ENCODE measurements at regions not wholly inside any gene's neighbourhood (a gene's known extent, or its start where the extent isn't known, plus 50 kb on each side); places are given as distances from the start of the nearest gene placed in this dataset.
"Not testable (repeated sequence)": the region's sequence is repeated elsewhere in the genome, so short reads cannot be mapped to it uniquely, and the experiment has no call there.

- Mint-ChIP-seq H3K4me1 (peaks cover 6% of the 10 kb centered on the region), H3K9me3 (peaks cover 3% of the 10 kb centered on the region), H3K4me3 (no peak overlapping the region), H3K27me3 (ENCODE audit: low read depth) (peaks cover 6% of the 10 kb centered on the region), H3K36me3 (ENCODE audit: low read depth) (no peaks in the 10 kb centered on the region), H3K27ac (no peak overlapping the region)
- no peak for TF ChIP-seq CTCF (IDR thresholded peaks at IDR 0.05; ENCODE audit: unreplicated experiment in 3 of 3)
Observed at GRCh38 chr11:123330071-123330470, 100.0 kb upstream of the GRAMD1B start.

- Mint-ChIP-seq H3K4me1 (peaks cover 6% of the 10 kb centered on the region), H3K4me3 (no peak overlapping the region), H3K36me3 (ENCODE audit: low read depth) (no peaks in the 10 kb centered on the region), H3K9me3 (no peaks in the 10 kb centered on the region), H3K27me3 (ENCODE audit: low read depth) (no peaks in the 10 kb centered on the region), H3K27ac (no peak overlapping the region)
- no peak for TF ChIP-seq CTCF (IDR thresholded peaks at IDR 0.05; ENCODE audit: unreplicated experiment in 3 of 3)
Observed at GRCh38 chr11:123328281-123328867, 101.7 kb upstream of the GRAMD1B start.

GRCh38 chr11:123325533-123325932 is 104.5 kb upstream of the GRAMD1B start:
- H3K9me3 Mint-ChIP-seq = no peaks in the 10 kb centered on the region
- H3K36me3 Mint-ChIP-seq (ENCODE audit: low read depth) = no peaks in the 10 kb centered on the region
- no peak overlapping the region for H3K4me3 Mint-ChIP-seq
- H3K27ac Mint-ChIP-seq = no peak overlapping the region
- H3K4me1 Mint-ChIP-seq = peaks cover under 1% of the 10 kb centered on the region
- no peak for TF ChIP-seq CTCF (IDR thresholded peaks at IDR 0.05; ENCODE audit: unreplicated experiment in 3 of 3)
- H3K27me3 Mint-ChIP-seq (ENCODE audit: low read depth) = no peaks in the 10 kb centered on the region

- Mint-ChIP-seq H3K4me1 (no peaks in the 10 kb centered on the region), H3K27ac (no peak overlapping the region), H3K4me3 (no peak overlapping the region), H3K9me3 (no peaks in the 10 kb centered on the region), H3K36me3 (ENCODE audit: low read depth) (no peaks in the 10 kb centered on the region), H3K27me3 (ENCODE audit: low read depth) (peaks cover 4% of the 10 kb centered on the region)
- no peak for TF ChIP-seq CTCF (IDR thresholded peaks at IDR 0.05; ENCODE audit: unreplicated experiment in 3 of 3)
Observed at GRCh38 chr11:123323568-123323967, 106.5 kb upstream of the GRAMD1B start.

GRCh38 chr11:123321636-123322035 is 108.4 kb upstream of the GRAMD1B start:
- Mint-ChIP-seq H3K27ac (no peak overlapping the region), H3K36me3 (ENCODE audit: low read depth) (no peaks in the 10 kb centered on the region), H3K4me3 (no peak overlapping the region), H3K4me1 (no peaks in the 10 kb centered on the region), H3K9me3 (no peaks in the 10 kb centered on the region), H3K27me3 (ENCODE audit: low read depth) (peaks cover 13% of the 10 kb centered on the region)
- TF ChIP-seq CTCF (IDR thresholded peaks at IDR 0.05; ENCODE audit: unreplicated experiment in 3 of 3) = no peak

GRCh38 chr11:123318623-123319022 is 111.4 kb upstream of the GRAMD1B start:
- Mint-ChIP-seq H3K27ac (no peak overlapping the region), H3K4me1 (no peaks in the 10 kb centered on the region), H3K9me3 (no peaks in the 10 kb centered on the region), H3K27me3 (ENCODE audit: low read depth) (peaks cover 17% of the 10 kb centered on the region), H3K36me3 (ENCODE audit: low read depth) (no peaks in the 10 kb centered on the region), H3K4me3 (no peak overlapping the region)
- no peak for TF ChIP-seq CTCF (IDR thresholded peaks at IDR 0.05; ENCODE audit: unreplicated experiment in 3 of 3)

- not testable (repeated sequence) for H3K9me3 Mint-ChIP-seq; H3K36me3 Mint-ChIP-seq (ENCODE audit: low read depth); H3K4me1 Mint-ChIP-seq; H3K27ac Mint-ChIP-seq; H3K4me3 Mint-ChIP-seq
- peaks cover 20% of the 10 kb centered on the region for H3K27me3 Mint-ChIP-seq (ENCODE audit: low read depth)
Observed at GRCh38 chr11:123318132-123318531, 111.9 kb upstream of the GRAMD1B start.

Data from nephron (organoid).